Erythroblast (primary cell): ENCODE measurements at regions not wholly inside any gene's neighbourhood (a gene's known extent, or its start where the extent isn't known, plus 50 kb on each side); places are given as distances from the start of the nearest gene placed in this dataset.

Experiments
- GATA1 ChIP-seq: IDR thresholded peaks from 2 replicates; pipeline ENCODE4 v1.6.1; 2011; ENCODE audit warnings: low read depth, mild to moderate bottlenecking, control low read depth, low read length, moderate library complexity
- POLR2A ChIP-seq: IDR thresholded peaks from 2 replicates; pipeline ENCODE4 v1.6.1; 2011; ENCODE audit warnings: mild to moderate bottlenecking, low read length

GRCh38 chr2:43170405-43171105 is 55.9 kb downstream of the ZFP36L2 start:
- TF ChIP-seq POLR2A = no peak
- TF ChIP-seq GATA1 = no peak
